ENCODE measurements at regions not wholly inside any gene's neighbourhood (a gene's known extent, or its start where the extent isn't known, plus 50 kb on each side); places are given as distances from the start of the nearest gene placed in this dataset.
A peak's percentile ranks its signal among the peaks of the same experiment; 100 is the strongest.

GRCh38 chr14:101465795-101466448, 95.4 kb upstream of the DIO3 start:
- DNase-seq (ENCODE audit: low read depth): no peak

- DNase-seq (ENCODE audit: low read depth): no peak
Measured at GRCh38 chr14:101466456-101467180, 94.7 kb upstream of the DIO3 start.

GRCh38 chr14:101467181-101467926, 93.9 kb upstream of the DIO3 start:
- DNase-seq (ENCODE audit: low read depth): no peak

GRCh38 chr14:101469382-101470247, 91.7 kb upstream of the DIO3 start:
- DNase-seq (ENCODE audit: low read depth): no peak

- no peak for DNase-seq (ENCODE audit: low read depth)
Measured at GRCh38 chr14:101470266-101470665, 91.0 kb upstream of the DIO3 start.

- DNase-seq (ENCODE audit: low read depth): no peak
Measured at GRCh38 chr14:101471723-101472517, 89.4 kb upstream of the DIO3 start.

GRCh38 chr14:101472518-101472849, 88.8 kb upstream of the DIO3 start:
- DNase-seq (ENCODE audit: low read depth): no peak

- DNase-seq (ENCODE audit: low read depth): no peak
Measured at GRCh38 chr14:101473045-101473729, 88.1 kb upstream of the DIO3 start.

- no peak for DNase-seq (ENCODE audit: low read depth)
Measured at GRCh38 chr14:101473795-101474562, 87.3 kb upstream of the DIO3 start.

GRCh38 chr14:101474563-101475455, 86.5 kb upstream of the DIO3 start:
- DNase-seq (ENCODE audit: low read depth): no peak

- peak; percentile 31 for DNase-seq (ENCODE audit: low read depth)
Measured at GRCh38 chr14:101475456-101476257, 85.6 kb upstream of the DIO3 start.

- no peak for DNase-seq (ENCODE audit: low read depth)
Measured at GRCh38 chr14:101476258-101476915, 84.9 kb upstream of the DIO3 start.

- DNase-seq (ENCODE audit: low read depth): peak; percentile 5
Measured at GRCh38 chr14:101476916-101477553, 84.3 kb upstream of the DIO3 start.

- no peak for DNase-seq (ENCODE audit: low read depth)
Measured at GRCh38 chr14:101477648-101478047, 83.6 kb upstream of the DIO3 start.

- DNase-seq (ENCODE audit: low read depth): no peak
Measured at GRCh38 chr14:101478096-101478495, 83.2 kb upstream of the DIO3 start.

GRCh38 chr14:101478796-101479410, 82.4 kb upstream of the DIO3 start:
- no peak for DNase-seq (ENCODE audit: low read depth)
